ENCODE measurements at regions not wholly inside any gene's neighbourhood (a gene's known extent, or its start where the extent isn't known, plus 50 kb on each side); places are given as distances from the start of the nearest gene placed in this dataset.

DNA sequence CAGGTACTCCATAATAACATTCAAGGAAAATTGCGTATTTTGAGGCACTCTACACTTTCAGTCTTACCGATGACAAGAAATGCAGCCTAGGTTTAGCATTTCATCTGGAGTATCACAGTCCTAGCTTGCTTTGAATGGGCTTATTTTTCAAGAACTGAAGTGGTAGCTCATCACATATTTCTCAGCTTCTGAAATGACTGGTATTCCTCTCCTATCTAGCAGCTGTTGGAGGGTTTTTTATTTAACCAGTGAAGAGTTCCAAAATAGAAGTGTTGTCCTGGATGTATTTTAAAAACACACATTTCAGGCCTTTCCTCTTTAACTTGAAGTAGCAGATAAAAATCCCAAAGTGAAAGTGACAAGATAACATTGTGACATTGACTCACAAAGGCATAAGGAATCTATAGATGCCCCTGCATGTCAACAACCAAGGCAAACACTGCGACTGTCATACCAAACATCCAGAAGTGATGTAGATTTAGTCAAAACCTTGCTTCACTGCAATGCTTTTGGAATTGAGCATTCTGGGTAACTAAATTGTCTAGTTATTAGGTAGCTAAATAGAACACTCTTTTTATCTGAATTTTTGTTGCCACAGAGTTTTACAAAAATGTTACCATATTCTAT is 182.2 kb upstream of the FBXO33 start:
- TF ChIP-seq, protein P1, sequence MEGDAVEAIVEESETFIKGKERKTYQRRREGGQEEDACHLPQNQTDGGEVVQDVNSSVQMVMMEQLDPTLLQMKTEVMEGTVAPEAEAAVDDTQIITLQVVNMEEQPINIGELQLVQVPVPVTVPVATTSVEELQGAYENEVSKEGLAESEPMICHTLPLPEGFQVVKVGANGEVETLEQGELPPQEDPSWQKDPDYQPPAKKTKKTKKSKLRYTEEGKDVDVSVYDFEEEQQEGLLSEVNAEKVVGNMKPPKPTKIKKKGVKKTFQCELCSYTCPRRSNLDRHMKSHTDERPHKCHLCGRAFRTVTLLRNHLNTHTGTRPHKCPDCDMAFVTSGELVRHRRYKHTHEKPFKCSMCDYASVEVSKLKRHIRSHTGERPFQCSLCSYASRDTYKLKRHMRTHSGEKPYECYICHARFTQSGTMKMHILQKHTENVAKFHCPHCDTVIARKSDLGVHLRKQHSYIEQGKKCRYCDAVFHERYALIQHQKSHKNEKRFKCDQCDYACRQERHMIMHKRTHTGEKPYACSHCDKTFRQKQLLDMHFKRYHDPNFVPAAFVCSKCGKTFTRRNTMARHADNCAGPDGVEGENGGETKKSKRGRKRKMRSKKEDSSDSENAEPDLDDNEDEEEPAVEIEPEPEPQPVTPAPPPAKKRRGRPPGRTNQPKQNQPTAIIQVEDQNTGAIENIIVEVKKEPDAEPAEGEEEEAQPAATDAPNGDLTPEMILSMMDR (IDR thresholded peaks at IDR 0.05): no peak
- no peak for TF ChIP-seq POLR2A (IDR thresholded peaks at IDR 0.05)
